HepG2 (cell line): ENCODE measurements at regions not wholly inside any gene's neighbourhood (a gene's known extent, or its start where the extent isn't known, plus 50 kb on each side); places are given as distances from the start of the nearest gene placed in this dataset.
A peak's percentile ranks its signal among the peaks of the same experiment; 100 is the strongest.

Source experiments
- ATAC-seq: fragments of 200-7000 bp; cut with Tn5 transposase; 3 replicates; pipeline ENCODE4 v1.9.1; 2020; ENCODE audit warnings: mild to moderate bottlenecking, moderate library complexity
- BruUV-seq: library from RNA; stranded (reverse); fragments of 400-500 nt; replicated peaks from 2 replicates; lab custom pipeline; 2021; lab: Mats Ljungman, UMichigan
- CTCF ChIA-PET: fragments of 300-600 bp; formaldehyde crosslinking; extraction: SDS; loops from one replicate; lab custom pipeline; 2021; ENCODE audit warnings: low total read pairs, inconsistent platforms, low intra/inter-chr PET ratio; lab: Yijun Ruan, JAX
- POLR2A ChIA-PET: fragments of 350-600 bp; sonication (Branson Sonifier 250); formaldehyde crosslinking; loops from one replicate; lab custom pipeline; 2020; ENCODE audit warnings: antibody characterized with exemption, inconsistent platforms; lab: Yijun Ruan, JAX
- DNase-seq: peaks from one replicate; pipeline ENCODE4 v3.0.0-alpha.2; 2015; ENCODE audit warnings: low spot score
- FAIRE-seq: peaks from 3 replicates; lab custom pipeline; 2011; peaks lifted over from hg19 to GRCh38; lab: Jason Lieb, UNC
- H2AFZ ChIP-seq: one replicate; pipeline ENCODE4 v1.6.1; 2011; ENCODE audit warnings: low read length, inconsistent platforms
- H3K27ac ChIP-seq: fragments of 300-600 bp; 3 replicates; pipeline ENCODE4 v1.8.0; 2011; ENCODE audit warnings: mixed run types, mild to moderate bottlenecking, mixed read lengths, low read length, inconsistent platforms; ENCODE audit not compliant: insufficient read depth; ENCODE audit errors: extremely low read length
- H3K27me3 ChIP-seq, 2 experiments: fragments of 200-600 bp in 1 of 2; 2 replicates in 1 of 2; 3 replicates in 1 of 2; pipeline versions ENCODE4 v1.6.0 to v1.8.0; 2011; ENCODE audit warnings: low read length in 2 of 2, mild to moderate bottlenecking in 2 of 2, moderate library complexity in 2 of 2, inconsistent platforms in 1 of 2; ENCODE audit not compliant: insufficient read depth in 2 of 2, control insufficient read depth in 1 of 2
- H3K36me3 ChIP-seq, 2 experiments: fragments of 200-600 bp in 1 of 2; replicated peaks in 1 of 2; 2 replicates in 1 of 2; 3 replicates in 1 of 2; pipeline versions ENCODE4 v1.5.1 to v1.8.0; 2011; ENCODE audit warnings: low read length in 2 of 2, inconsistent platforms in 1 of 2; ENCODE audit not compliant: insufficient read depth in 2 of 2, control insufficient read depth in 1 of 2
- H3K4me1 ChIP-seq: 2 replicates; pipeline ENCODE4 v1.5.1; 2012; ENCODE audit warnings: low read length, inconsistent platforms; ENCODE audit not compliant: insufficient read depth
- H3K4me2 ChIP-seq: 2 replicates; pipeline ENCODE4 v1.6.0; 2011; ENCODE audit warnings: low read depth, low read length, inconsistent platforms
- H3K4me3 ChIP-seq, 3 experiments: fragments of 200-600 bp in 1 of 3; sonication (generic), shearing (Covaris generic) in 1 of 3; replicated peaks in 1 of 3; 2 replicates each; pipeline ENCODE4 v1.5.1; 2011 to 2016; ENCODE audit warnings: low read length in 3 of 3, inconsistent platforms in 2 of 3, low read depth in 2 of 3, mild to moderate bottlenecking in 2 of 3, control low read depth in 1 of 3, mixed read lengths in 1 of 3; ENCODE audit not compliant: insufficient read depth in 1 of 3
- H3K79me2 ChIP-seq: one replicate; pipeline ENCODE4 v1.6.1; 2011; ENCODE audit warnings: low read length, inconsistent platforms; ENCODE audit not compliant: insufficient read depth
- H3K9ac ChIP-seq: 2 replicates; pipeline ENCODE4 v1.6.0; 2011; ENCODE audit warnings: mild to moderate bottlenecking, low read depth, low read length, inconsistent platforms; ENCODE audit not compliant: insufficient read depth
- H3K9me3 ChIP-seq: 2 replicates; pipeline ENCODE4 v1.5.1; 2012; ENCODE audit warnings: mild to moderate bottlenecking, low read length
- H4K20me1 ChIP-seq: 2 replicates; pipeline ENCODE4 v1.6.0; 2011; ENCODE audit warnings: inconsistent platforms, mild to moderate bottlenecking, low read length, moderate library complexity; ENCODE audit not compliant: insufficient read depth
- CEBPB ChIP-seq: IDR thresholded peaks from 2 replicates; pipeline ENCODE4 v1.6.1; 2011; ENCODE audit warnings: low read depth, low read length, improper control_type of control experiment, borderline replicate concordance
- CTCF ChIP-seq: sonication (generic); formaldehyde crosslinking; IDR thresholded peaks from 2 replicates; pipeline ENCODE4 v1.5.0; 2020; ENCODE audit warnings: mild to moderate bottlenecking, missing genetic modification reagents, moderate library complexity
- DMTF1 ChIP-seq: sonication (generic); formaldehyde crosslinking; IDR thresholded peaks from 2 replicates; pipeline ENCODE4 v1.4.0; 2020; ENCODE audit warnings: mild to moderate bottlenecking, missing genetic modification reagents
- MTERF4 ChIP-seq: sonication (generic); formaldehyde crosslinking; IDR thresholded peaks from 2 replicates; pipeline ENCODE4 v1.8.0; 2023; ENCODE audit warnings: mild to moderate bottlenecking, missing genetic modification reagents
- NFE2L2 ChIP-seq: fragments of 150-350 bp; IDR thresholded peaks from 2 replicates; pipeline ENCODE4 v1.6.1; 2014; ENCODE audit warnings: low read length
- RFXANK ChIP-seq: IDR thresholded peaks from 2 replicates; pipeline ENCODE4 v1.6.1; 2016
- SKI ChIP-seq: fragments of 450-650 bp; IDR thresholded peaks from one replicate; pipeline ENCODE4 v1.6.1; 2018; ENCODE audit warnings: mild to moderate bottlenecking; ENCODE audit not compliant: partially characterized antibody
- SMC3 ChIP-seq: IDR thresholded peaks from 2 replicates; pipeline ENCODE4 v1.6.1; 2011; ENCODE audit warnings: low read length, improper control_type of control experiment
- SP4 ChIP-seq: sonication (generic); formaldehyde crosslinking; IDR thresholded peaks from 2 replicates; pipeline ENCODE4 v1.8.1; 2023; ENCODE audit warnings: mild to moderate bottlenecking, missing genetic modification reagents
- SPEN ChIP-seq: sonication (generic); formaldehyde crosslinking; IDR thresholded peaks from 2 replicates; pipeline ENCODE4 v1.5.1; 2020; ENCODE audit warnings: low read depth, mild to moderate bottlenecking, missing genetic modification reagents
- WIZ ChIP-seq: sonication (generic); formaldehyde crosslinking; IDR thresholded peaks from 2 replicates; pipeline ENCODE4 v1.5.1; 2020; ENCODE audit warnings: mild to moderate bottlenecking, missing genetic modification reagents
- ZNF274 ChIP-seq: sonication (generic); formaldehyde crosslinking; IDR thresholded peaks from 2 replicates; pipeline ENCODE4 v1.5.1; 2020; ENCODE audit warnings: mild to moderate bottlenecking, missing genetic modification reagents
- ZNF768 ChIP-seq: sonication (generic); formaldehyde crosslinking; IDR thresholded peaks from 2 replicates; pipeline ENCODE4 v1.4.0; 2020; ENCODE audit warnings: missing genetic modification reagents
- ZSCAN31 ChIP-seq: sonication (generic); formaldehyde crosslinking; IDR thresholded peaks from 2 replicates; pipeline ENCODE4 v1.5.0; 2020; ENCODE audit warnings: low read depth, mild to moderate bottlenecking, missing genetic modification reagents
- WGBS: methylation state at CpG from one replicate; pipeline ENCODE4 v1.1.6; 2017; ENCODE audit warnings: low lambda C conversion rate; 5-methylcytosine and 5-hydroxymethylcytosine counted together
- in situ Hi-C: cut with HindIII; loops from 2 replicates; pipeline ENCODE4 v1.10.0; 2017; ENCODE audit warnings: low pct_unique_long_range_greater_than_20kb; ENCODE audit not compliant: extremely low pct_ligation_motif_present
- intact Hi-C: fragments of 100-400 bp; cut with micrococcal nuclease; formaldehyde crosslinking; loops from one replicate; pipeline ENCODE4 v1.10.0; 2022; ENCODE audit not compliant: unreplicated experiment
- TF ChIP-seq, protein P1 (sequence below): sonication (generic); formaldehyde crosslinking; IDR thresholded peaks from 2 replicates; pipeline ENCODE4 v1.4.0; 2020; ENCODE audit warnings: mild to moderate bottlenecking, missing genetic modification reagents, borderline replicate concordance
- TF ChIP-seq, protein P2 (sequence below): sonication (generic); formaldehyde crosslinking; IDR thresholded peaks from 2 replicates; pipeline ENCODE4 v1.4.0; 2020; ENCODE audit warnings: mild to moderate bottlenecking, missing genetic modification reagents

GRCh38 chr10:78231939-78232338 lies 198.3 kb downstream of the RPS24 start:
- Histone ChIP-seq H2AFZ (no peak overlapping the region), H3K27me3 (0 out of 5 replicates have a peak, but pooled peaks cover 0 to 1% of the 10 kb centered on the region in 2 experiments), H4K20me1 (no peaks in the 10 kb centered on the region), H3K9ac (no peak overlapping the region), H3K27ac (no peak overlapping the region), H3K9me3 (no peaks in the 10 kb centered on the region), H3K36me3 (no peaks in the 10 kb centered on the region), H3K4me2 (no peak overlapping the region), H3K4me1 (no peaks in the 10 kb centered on the region), H3K79me2 (no peaks in the 10 kb centered on the region), H3K4me3 (no peak overlapping the region)
- 33% methylated on average over 3 of the region's 4 CpGs for WGBS
- ATAC-seq (no peak), FAIRE-seq (no peak), DNase-seq (peak; percentile 13)
- in situ Hi-C loops (no loop called here), intact Hi-C loops (no loop called here)
- ChIA-PET POLR2A (no interaction called here), CTCF (no interaction called here)
- no TSS peak for BruUV-seq
- TF ChIP-seq, protein P1, sequence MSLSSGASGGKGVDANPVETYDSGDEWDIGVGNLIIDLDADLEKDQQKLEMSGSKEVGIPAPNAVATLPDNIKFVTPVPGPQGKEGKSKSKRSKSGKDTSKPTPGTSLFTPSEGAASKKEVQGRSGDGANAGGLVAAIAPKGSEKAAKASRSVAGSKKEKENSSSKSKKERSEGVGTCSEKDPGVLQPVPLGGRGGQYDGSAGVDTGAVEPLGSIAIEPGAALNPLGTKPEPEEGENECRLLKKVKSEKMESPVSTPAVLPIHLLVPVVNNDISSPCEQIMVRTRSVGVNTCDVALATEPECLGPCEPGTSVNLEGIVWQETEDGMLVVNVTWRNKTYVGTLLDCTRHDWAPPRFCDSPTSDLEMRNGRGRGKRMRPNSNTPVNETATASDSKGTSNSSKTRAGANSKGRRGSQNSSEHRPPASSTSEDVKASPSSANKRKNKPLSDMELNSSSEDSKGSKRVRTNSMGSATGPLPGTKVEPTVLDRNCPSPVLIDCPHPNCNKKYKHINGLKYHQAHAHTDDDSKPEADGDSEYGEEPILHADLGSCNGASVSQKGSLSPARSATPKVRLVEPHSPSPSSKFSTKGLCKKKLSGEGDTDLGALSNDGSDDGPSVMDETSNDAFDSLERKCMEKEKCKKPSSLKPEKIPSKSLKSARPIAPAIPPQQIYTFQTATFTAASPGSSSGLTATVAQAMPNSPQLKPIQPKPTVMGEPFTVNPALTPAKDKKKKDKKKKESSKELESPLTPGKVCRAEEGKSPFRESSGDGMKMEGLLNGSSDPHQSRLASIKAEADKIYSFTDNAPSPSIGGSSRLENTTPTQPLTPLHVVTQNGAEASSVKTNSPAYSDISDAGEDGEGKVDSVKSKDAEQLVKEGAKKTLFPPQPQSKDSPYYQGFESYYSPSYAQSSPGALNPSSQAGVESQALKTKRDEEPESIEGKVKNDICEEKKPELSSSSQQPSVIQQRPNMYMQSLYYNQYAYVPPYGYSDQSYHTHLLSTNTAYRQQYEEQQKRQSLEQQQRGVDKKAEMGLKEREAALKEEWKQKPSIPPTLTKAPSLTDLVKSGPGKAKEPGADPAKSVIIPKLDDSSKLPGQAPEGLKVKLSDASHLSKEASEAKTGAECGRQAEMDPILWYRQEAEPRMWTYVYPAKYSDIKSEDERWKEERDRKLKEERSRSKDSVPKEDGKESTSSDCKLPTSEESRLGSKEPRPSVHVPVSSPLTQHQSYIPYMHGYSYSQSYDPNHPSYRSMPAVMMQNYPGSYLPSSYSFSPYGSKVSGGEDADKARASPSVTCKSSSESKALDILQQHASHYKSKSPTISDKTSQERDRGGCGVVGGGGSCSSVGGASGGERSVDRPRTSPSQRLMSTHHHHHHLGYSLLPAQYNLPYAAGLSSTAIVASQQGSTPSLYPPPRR: no peak
- TF ChIP-seq RFXANK (no peak), SMC3 (peak; percentile 20; the same call in 1 of the 2 replicates), MTERF4 (CRISPR knock-in tag) (no peak), CTCF (CRISPR knock-in tag) (0 out of 2 replicates have a peak, but pooled peaks have one; percentile 14), WIZ (CRISPR knock-in tag) (no peak), SPEN (CRISPR knock-in tag) (no peak), ZSCAN31 (CRISPR knock-in tag) (no peak), ZNF274 (no peak), DMTF1 (CRISPR knock-in tag) (no peak), SKI (no peak), ZNF768 (CRISPR knock-in tag) (peak; percentile 86; the same call in 1 of the 2 replicates), CEBPB (peak; percentile 40; the same call in 1 of the 2 replicates), SP4 (CRISPR knock-in tag) (no peak), NFE2L2 (no peak)
- TF ChIP-seq, protein P2, sequence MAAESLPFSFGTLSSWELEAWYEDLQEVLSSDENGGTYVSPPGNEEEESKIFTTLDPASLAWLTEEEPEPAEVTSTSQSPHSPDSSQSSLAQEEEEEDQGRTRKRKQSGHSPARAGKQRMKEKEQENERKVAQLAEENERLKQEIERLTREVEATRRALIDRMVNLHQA: no peak
